DMS153 treated with DMSO at 0.1 percent for 48 hours (cell line): ENCODE measurements at regions not wholly inside any gene's neighbourhood (a gene's known extent, or its start where the extent isn't known, plus 50 kb on each side); places are given as distances from the start of the nearest gene placed in this dataset.

Experiments
- DNase-seq: peaks from one replicate; lab custom pipeline; 2025; ENCODE audit not compliant: unreplicated experiment; lab: John Stamatoyannopoulos, UW

DNA sequence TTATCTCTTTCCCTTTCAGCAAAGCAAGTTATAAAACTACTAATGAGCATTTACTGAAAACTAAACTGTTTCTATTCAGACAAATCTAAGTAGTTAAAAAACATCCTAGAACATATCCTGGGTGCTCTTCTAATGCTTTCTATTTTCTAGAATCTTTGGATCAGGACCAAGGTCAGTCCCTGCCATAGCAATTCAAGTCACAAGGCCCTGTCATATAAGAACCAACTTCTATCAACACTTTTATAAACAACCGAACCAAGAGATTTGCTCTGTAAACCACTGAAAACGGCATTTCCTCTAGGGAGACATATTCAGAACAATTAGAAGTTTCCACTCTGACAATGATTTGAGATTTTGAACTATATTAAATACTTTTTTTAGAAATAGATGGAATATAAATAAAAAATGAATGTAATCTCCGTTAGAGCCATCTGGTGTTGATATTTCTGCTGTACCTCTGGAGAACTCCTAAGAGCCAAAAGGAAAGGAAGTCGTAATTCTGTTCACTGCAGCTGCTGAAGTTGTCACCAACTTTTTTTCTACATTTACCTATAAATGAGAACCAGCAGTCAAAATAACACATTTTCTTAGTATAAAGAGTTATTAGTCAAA, 51.4 kb upstream of the LGSN start:
- no peak for DNase-seq

DNA sequence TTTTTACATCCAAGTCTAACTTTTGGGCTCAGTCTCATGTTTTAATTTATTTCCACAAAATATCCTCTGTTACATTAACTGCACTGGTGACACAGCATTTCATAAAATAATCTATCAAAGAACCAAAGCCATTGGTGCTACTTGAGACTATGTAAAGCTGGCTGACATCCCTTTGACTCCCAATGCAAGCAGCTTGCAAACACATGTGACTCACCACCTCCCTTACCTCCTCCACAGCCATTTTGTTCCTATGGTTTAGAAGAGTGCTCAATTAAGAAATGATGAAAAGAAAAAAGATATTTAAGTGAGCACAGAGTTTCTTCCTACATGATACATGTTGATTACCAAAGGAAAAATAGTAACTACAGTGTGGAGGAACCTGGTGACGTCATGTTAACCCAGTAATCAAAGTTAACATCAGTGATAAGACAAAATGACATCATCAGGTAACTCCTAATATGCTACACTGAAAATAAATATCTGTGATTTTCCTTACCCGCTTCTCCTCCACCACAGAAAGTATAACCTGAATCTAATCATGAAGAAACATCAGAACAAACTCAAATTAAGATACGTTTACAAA, 53.3 kb upstream of the LGSN start:
- no peak for DNase-seq

DNA sequence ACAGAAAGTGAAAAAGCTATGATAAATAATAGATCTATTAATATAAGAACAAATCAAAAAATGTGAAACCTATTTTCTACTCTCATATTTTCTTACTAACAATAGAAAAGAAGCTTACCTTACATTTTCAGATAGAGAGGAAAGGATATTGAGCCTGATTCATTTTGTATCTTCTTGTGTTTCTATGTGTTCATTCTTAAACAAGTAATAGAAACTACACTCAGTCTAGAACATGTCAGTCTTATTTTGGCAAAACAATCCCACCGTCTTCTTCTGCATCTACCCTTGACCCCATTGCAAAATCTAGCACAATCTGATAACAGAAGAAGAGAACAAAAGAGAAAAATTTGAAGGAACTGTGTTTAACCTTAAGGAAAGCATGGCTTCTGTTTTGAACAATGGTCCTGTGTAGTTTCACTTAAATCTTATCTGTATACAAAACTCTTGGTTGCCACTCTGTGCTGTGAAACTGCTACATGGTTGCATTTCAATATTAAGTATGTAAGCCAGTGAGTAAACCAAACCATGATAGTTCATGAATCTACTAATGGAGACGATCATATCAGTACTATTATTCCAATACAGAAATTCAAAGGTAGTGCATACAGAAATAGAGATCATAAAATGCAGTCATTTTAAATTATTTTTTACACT, 69.5 kb upstream of the LGSN start:
- no peak for DNase-seq

DNA sequence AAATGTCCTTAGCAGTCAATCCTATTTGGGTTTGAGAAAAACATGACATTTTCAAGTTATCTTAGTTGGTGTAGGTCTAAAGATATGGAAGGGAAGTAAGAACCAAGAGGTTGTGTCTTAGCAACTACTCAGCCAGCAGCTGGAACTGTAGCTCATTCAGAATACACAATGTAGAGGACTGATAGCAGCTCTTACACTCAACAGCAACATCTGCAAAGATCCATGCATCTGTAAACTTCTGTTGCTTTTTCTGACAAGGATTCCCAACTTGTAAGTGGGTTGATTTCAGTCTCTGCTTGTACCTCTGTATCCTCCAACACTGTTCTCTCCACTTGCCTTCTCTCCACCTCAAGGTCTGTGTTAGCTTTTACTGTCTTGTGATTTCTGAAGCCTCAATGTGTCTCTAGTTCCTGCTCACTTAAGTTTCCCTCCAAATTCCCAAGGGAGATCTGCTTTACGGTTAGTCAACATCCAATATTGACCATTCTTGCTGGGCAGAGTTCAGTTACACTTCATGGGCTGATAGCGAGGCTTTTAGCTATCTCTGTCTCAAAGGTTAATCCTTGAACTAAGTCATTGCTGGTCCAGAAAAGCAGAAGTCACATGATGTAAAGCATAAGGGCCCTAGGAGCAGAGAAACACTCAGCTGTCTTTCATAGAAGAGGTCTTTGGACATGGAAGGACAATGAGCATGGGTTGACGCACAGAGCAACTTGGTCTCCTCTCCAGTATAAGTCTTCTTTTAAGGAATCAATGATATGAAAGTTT, 71.6 kb upstream of the LGSN start:
- no peak for DNase-seq

DNA sequence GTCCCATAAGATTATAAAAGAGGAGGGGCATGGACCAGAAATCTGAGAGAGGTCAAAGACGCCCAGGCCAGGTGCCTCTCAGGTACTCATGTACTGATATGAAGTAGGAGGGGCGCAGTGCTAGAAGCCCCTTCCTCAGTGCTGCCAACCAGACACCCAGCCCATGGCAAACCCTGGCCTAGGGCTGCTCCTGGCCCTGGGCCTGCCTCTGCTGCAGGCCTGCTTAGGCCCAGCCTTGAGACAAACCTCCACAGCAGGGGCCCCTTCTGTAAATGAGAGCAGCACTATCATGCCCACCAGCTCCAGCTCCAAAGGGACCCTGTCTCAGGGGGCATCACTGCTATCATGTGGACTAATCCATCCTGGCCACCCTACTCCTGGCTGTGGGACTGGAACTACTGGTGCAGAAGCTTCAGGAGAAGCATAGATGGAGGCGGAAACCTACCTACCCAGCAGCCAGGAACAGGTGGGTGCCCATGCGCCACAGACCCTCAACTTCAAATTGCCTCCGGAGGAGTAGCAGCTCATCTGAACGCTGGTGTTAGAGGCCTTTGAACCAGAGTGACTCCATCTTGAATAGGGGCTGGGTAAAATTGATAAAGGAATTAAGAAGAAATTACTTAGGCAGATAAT, 72.4 kb upstream of the LGSN start:
- no peak for DNase-seq

DNA sequence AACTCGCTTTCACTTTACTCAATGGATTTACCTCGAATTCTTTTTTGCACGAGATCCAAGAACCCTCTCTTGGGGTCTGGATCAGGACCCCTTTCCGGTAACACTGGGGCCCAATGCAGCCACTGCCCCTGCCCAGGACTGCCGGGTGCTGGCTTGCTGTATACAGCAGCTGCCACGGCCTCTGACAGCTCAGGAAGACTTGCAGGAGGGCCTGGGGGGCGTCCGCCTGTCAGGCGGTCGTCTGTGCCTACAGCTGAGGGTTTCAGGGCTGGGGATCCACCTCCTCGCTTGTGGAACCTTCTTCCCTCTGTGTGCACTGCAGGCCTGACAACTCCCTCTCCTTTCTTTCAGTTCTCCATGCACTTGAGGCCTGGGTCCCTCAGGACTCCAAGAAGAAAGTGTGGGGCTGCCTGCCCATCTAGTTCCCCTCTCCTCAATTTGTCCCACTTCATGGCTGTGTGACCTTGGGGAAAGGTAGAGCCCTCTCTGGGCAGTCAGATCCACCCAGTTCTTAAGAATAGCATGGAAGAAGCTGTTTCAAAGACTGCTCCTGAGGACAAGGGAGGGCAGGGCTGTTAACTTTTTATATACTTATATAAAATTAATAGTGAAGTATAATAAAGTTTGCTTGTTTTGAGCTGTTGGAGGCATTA, 75.0 kb upstream of the LGSN start:
- no peak for DNase-seq

DNA sequence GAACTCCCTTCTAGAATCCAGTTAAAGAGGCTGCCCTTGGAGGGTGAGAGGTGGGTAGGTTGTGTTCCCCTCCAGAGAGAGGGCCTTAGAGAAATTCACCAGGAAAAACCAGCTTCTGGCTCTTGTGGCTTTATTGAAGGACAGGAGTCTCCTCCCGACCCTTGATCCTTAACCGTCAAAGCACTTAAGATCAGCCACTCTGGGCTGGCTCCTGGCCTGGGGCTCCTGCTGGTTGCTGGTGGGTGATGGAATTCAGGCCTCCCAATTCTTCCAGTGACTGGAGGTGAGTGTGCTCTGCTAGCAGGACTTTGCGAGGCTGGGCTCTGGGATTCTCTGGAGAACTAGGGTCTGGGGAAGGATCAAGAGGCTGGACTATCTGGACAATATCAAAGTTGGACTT, 75.6 kb upstream of the LGSN start:
- no peak for DNase-seq

DNA sequence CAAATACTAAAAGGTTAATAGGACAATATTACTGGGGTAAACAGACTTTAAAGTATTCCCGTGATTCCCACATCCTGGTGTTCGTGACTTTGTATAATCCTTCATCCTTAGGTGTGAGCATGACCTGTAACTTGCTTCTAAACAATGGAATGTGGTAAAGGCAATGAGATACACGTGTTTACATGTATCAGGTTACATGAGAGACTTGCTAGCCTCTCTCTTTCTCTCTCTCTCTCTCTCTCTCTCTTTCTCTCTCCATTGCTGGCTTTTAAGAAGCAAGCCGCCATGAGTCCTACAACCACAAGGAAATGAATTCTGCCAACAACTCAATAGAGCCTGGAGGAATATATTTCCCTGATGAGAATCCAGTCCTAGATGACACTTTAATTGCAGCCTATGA, 83.9 kb upstream of the LGSN start:
- DNase-seq, result no peak

DNA sequence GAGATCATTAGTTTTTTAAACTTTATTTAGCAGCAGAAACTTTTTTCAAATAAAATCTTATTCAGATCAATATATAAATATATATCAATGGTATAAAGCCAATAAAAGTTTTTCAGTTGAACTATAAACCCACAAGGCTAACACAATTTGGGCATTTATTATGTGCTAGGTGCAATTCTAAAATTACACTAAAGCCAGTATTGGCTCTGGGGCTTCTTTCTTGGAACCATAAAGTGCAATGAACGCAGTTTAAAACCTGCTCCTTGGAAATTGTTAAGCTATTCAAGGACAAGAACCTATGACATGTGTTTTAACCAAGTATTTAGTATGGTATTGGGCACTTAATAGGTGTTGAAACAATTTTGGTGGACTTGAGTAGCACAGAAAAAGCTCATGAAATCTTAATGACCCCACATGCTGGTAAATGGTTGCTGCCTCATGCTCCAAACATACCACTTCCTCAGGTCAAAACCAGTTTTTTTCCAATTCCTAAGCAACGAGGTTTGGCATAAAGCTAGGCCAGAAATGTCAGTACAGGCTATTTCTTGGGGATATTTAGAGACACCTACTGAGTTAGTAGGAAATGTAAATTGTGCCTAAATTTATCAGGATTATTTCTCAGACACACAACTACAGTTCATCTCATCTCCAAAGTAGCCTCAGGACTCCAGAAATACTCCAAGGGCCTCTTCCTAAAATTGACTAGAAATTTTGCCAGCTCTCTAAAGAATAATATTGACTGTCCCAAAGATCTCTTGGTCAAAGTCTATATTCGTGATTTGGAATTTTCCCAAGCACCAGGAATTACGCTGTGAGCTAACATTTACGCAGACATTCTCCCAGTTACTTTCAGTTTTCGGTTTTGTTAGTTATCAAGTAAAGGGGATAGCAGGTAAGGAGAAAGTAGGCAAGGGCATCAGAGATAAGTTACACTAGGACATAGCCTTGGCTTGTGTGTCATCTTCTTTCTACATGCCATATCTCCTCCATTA, 90.9 kb upstream of the LGSN start:
- DNase-seq, result no peak

DNA sequence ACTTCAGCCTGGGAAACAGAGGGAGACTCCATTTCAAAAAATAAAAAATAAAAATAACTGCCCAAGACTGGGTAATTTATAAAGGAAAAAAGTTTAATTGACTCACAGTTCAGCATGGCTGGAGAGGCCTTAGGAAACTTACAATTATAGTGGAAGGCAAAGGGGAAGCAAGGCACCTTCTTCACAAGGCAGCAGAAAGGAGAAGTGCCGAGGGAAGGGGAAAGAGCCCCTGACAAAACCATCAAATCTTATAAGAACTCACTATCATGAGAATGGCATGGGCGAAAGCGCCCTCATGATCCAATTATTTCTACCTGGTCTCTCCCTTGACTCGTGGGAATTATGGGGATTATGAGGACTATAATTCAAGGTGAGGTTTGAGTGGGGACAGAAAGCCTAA, 95.5 kb upstream of the LGSN start:
- no peak for DNase-seq

DNA sequence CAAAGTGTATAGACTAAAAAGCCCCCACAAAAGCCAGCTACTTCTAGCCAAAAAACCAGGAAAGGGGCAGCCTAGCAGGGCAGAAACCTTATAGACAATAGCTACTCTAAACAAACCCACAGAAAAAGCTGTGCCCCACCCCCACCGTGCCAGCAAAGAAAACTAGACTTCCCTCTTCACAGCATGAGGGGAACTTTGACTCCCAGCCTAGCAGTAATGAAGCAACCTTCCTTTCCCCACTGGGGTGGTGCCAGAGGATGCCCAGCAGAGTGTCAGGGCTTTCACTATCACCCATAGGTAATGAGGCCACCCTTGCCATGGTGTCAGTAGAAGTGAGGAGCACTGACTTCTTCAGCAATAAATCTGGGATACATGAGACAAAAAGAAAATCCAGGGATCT, 99.0 kb upstream of the LGSN start:
- DNase-seq, result no peak

DNA sequence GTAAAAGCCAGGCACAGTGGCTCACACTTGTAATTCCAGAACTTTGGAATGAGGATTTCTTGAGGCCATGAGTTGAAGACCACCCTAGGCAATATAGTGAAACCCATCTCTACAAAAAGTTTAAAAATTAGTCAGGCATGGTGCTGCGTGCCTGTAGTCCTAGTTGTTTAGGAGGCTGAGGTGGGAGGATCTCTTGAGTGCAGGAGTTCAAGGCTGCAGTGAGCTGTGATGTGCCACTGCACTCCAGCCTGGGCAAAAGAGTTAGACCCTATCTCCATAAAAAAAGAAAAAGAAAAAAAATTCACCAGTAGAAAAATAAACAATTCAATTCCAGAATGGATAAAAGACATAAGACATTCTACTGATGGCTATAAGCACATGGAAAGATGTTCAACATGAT, 104.9 kb upstream of the LGSN start:
- DNase-seq, result no peak

DNA sequence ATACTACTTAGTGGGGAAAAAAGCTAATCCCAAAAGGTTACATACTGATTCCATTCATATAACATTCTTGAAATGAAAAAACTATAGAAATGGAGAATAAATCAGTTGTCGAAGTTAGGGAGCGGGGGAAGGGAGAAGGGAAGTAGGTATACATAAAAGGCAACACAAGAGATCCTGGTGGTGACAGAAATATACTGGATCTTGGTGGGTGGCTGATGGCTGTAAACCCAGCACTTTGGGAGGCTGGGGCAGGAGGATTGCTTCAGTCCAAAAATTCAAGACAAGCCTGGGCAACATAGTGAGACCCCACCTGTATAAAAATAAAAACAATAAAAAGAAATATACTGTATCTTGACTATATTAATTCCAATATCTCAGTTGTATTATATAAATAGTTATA, 105.7 kb upstream of the LGSN start:
- no peak for DNase-seq

DNA sequence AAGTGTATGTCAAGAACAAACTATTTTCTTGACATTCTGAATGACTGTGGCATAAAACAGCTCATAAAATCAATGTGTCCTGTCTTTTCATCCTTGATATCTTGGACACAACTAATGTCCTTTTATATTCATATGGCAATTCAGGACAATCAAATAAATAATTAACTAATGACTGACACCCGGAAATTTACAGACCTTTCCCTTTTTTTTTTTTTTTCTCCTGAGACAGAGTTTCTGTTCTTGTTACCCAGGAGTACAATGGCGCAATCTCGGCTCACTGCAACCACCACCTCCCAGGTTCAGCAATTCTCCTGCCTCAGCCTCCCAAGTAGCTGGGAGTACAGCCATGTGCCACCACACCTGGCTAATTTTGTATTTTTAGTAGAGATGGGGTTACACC, 107.1 kb upstream of the LGSN start:
- DNase-seq, result no peak

DNA sequence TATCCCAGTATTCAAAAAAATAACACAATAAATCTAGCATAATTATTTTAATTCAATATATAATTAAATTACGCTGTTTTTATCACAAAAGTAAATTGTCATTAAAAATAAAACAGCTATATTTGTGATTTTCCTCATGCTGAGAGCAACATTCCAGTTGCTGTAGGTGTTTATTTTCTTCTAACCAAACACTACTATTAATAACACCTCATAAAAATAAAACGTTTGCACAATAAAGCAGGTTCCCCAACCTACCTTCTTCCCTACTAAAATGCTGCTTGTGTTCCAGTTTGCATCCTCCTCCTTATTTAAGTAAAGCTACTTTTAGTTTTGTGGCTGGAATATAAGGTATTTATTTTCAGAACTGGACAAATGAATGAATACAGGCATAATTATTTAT, 108.2 kb upstream of the LGSN start:
- no peak for DNase-seq

DNA sequence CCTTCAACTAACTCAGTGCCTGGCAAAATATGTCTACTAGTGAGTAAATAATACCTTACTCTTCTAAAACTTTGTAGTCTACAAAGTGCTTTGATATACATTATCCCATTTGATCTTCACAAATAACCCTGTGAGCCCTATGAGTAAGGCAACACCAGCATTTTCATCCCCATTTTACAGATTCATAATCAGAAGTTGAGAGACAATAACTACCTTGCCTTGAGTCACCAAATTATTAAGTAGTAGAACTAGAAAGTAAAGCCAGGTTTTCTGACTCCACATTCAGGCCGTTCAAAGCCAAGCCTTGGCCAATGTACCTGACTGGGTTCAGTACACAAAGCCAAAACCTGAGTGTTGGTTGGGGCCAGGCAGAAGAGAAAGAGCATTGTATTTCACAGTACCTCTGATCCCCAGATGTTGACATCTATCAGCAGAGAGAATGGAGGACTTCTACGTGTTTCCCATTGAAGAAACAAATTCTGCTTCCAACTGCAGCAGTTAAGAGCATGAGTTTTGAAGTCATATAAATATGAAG, 111.3 kb upstream of the LGSN start:
- no peak for DNase-seq

DNA sequence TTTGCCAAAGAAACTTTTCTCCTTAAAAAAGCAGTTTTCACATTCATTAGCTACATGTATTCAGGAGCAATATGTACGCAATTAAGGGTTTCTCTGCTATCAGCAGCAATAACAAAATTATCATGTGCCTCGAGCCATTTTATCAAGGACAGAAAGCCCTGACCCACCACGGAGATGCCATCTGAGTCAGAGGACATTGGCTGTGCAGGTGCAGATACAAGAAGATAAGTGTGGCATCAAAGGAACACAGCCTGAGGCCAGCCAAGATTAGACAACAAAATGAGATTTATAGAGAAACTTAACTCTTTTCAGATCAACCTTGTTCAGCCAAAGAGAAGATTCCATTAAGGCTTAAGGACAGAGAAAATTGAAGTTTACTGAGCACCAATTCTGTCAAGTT, 115.2 kb upstream of the LGSN start:
- DNase-seq, result no peak

DNA sequence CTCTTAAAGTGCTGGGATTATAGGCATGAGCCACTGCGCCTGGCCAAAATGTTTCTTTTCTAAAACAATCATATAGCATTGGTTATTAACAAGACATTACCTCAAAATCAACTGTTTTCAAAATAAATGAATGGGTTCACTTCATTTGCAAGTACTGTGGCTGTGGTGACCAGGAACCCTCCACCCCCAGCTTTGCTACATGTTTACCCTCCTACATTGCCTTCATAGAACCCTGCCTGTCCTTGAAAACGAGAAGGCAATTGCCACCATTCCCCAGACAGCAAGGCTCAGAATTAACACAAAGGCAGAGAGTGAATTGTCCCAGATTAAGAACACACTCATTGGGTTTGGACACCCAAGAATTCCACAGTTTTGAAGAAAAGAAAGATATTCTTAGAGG, 116.6 kb upstream of the LGSN start:
- DNase-seq, result no peak

DNA sequence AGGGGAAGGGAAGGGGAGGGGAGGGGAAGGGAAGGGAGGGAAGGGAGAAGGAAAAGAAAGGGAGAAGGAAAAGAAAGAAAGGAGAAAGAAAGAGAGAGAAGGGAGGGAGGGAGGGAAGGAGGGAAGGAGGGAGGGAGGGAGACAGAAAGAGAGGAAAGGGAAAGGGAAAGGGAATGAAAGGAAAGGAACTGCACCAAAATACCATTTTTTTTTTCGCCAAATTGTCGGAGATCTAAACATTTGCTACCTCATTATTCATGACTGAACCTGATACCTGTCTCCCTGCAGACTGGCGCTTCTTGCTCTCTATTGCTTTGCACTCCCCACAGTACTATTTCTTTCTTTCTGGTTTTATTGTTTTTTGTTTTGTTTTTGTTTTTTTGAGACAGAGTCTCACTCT, 117.3 kb upstream of the LGSN start:
- no peak for DNase-seq

DNA sequence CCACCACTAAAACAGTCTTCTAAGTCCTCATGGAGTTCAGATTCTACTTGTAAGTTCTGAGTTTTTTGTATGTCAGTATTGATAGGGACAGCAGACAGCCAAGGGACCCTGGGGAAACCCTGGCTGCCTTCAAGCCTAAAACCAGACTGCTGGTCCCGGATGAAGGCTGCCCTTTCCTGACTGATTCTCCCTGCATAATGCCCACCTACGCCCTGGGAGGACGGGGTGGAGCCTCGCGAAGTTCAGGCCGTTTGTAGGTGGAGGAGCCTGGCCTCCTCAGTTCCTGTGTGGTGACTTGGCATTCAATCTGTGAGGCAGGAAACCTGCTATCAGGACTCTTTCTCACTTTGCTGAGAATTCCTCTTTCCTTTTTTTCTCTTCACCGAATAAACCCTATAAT, 120.3 kb upstream of the LGSN start:
- peak; percentile 52 for DNase-seq
